SK-N-SH (cell line): ENCODE measurements at regions not wholly inside any gene's neighbourhood (a gene's known extent, or its start where the extent isn't known, plus 50 kb on each side); places are given as distances from the start of the nearest gene placed in this dataset.

ENCODE experiments used
- CTCF ChIA-PET: fragments of 300-600, 350-600 bp; formaldehyde crosslinking; extraction: SDS; loops from one replicate; lab custom pipeline; 2021; lab: Yijun Ruan, JAX
- POLR2A ChIA-PET: fragments of 350-600 bp; sonication (Branson Sonifier 250); formaldehyde crosslinking; extraction: SDS; loops from one replicate; lab custom pipeline; 2020; ENCODE audit warnings: antibody characterized with exemption, inconsistent platforms; lab: Yijun Ruan, JAX
- DNase-seq: peaks from one replicate; pipeline ENCODE4 v3.0.0; 2012
- H2AFZ ChIP-seq: fragments of 200-600 bp; sonication (generic); 2 replicates; pipeline ENCODE4 v1.8.1; 2016; ENCODE audit warnings: antibody characterized with exemption, mild to moderate bottlenecking, low read depth
- H3F3A ChIP-seq: fragments of 200-600 bp; sonication (generic); replicated peaks from 2 replicates; pipeline ENCODE3; 2016; ENCODE audit warnings: antibody characterized with exemption, mild to moderate bottlenecking; ENCODE audit not compliant: insufficient read depth
- H3K27ac ChIP-seq, 2 experiments: fragments of 200-500 bp in 1 of 2; fragments of 200-600 bp in 1 of 2; sonication (Bioruptor generic) in 1 of 2; sonication (generic), shearing (Covaris generic) in 1 of 2; 2 replicates each; pipeline versions ENCODE4 v1.5.1 to v1.6.1; 2014 to 2016; ENCODE audit warnings: low read depth in 2 of 2, inconsistent platforms in 1 of 2, low read length in 1 of 2, mild to moderate bottlenecking in 1 of 2, mixed read lengths in 1 of 2
- H3K27me3 ChIP-seq: fragments of 200-600 bp; sonication (generic), shearing (Covaris generic); 2 replicates; pipeline ENCODE4 v1.6.1; 2016; ENCODE audit warnings: mixed run types; ENCODE audit not compliant: insufficient read depth
- H3K36me3 ChIP-seq, 2 experiments: fragments of 200-500 bp in 1 of 2; fragments of 200-600 bp in 1 of 2; sonication (Bioruptor generic) in 1 of 2; sonication (generic) in 1 of 2; replicated peaks in 1 of 2; 2 replicates each; pipeline versions ENCODE3 to v1.5.1; 2014 to 2016; ENCODE audit warnings: low read length in 1 of 2, mild to moderate bottlenecking in 1 of 2; ENCODE audit not compliant: insufficient read depth in 2 of 2, control insufficient read depth in 1 of 2
- H3K4me1 ChIP-seq, 2 experiments: fragments of 200-500 bp in 1 of 2; fragments of 200-600 bp in 1 of 2; sonication (Bioruptor generic) in 1 of 2; sonication (generic), shearing (Covaris generic) in 1 of 2; 2 replicates each; pipeline versions ENCODE4 v1.5.1 to v1.6.1; 2014 to 2016; ENCODE audit warnings: low read depth in 1 of 2, low read length in 1 of 2, mixed run types in 1 of 2; ENCODE audit not compliant: insufficient read depth in 2 of 2, control insufficient read depth in 1 of 2
- H3K4me2 ChIP-seq: fragments of 200-600 bp; sonication (generic), shearing (Covaris generic); 2 replicates; pipeline ENCODE4 v1.6.1; 2017; ENCODE audit warnings: mixed run types
- H3K4me3 ChIP-seq, 2 experiments: fragments of 200-500 bp in 1 of 2; fragments of 200-600 bp in 1 of 2; sonication (Bioruptor generic) in 1 of 2; sonication (generic), shearing (Covaris generic) in 1 of 2; 2 replicates each; pipeline versions ENCODE4 v1.5.1 to v1.8.1; 2014 to 2016; ENCODE audit warnings: low read depth in 2 of 2, inconsistent platforms in 1 of 2, low read length in 1 of 2, mild to moderate bottlenecking in 1 of 2, mixed read lengths in 1 of 2, moderate library complexity in 1 of 2
- H3K79me2 ChIP-seq: fragments of 200-600 bp; sonication (generic); 2 replicates; pipeline ENCODE4 v1.8.1; 2017; ENCODE audit warnings: mild to moderate bottlenecking; ENCODE audit not compliant: insufficient read depth
- H3K9ac ChIP-seq: fragments of 200-600 bp; sonication (generic); 2 replicates; pipeline ENCODE4 v1.6.1; 2017; ENCODE audit warnings: mixed run types
- H3K9me2 ChIP-seq: fragments of 200-600 bp; sonication (generic); 2 replicates; pipeline ENCODE4 v1.6.1; 2017; ENCODE audit warnings: mixed run types
- H3K9me3 ChIP-seq: fragments of 200-600 bp; sonication (generic); 2 replicates; pipeline ENCODE4 v1.6.1; 2017; ENCODE audit warnings: mixed run types, mild to moderate bottlenecking, moderate library complexity
- H4K20me1 ChIP-seq: fragments of 200-600 bp; sonication (generic); 2 replicates; pipeline ENCODE4 v1.6.1; 2017; ENCODE audit warnings: mild to moderate bottlenecking, mixed run types; ENCODE audit not compliant: insufficient read depth
- CTCF ChIP-seq: fragments of 200-600 bp; sonication (generic); IDR thresholded peaks from 2 replicates; pipeline ENCODE4 v1.6.1; 2017; ENCODE audit warnings: antibody characterized with exemption, mild to moderate bottlenecking, moderate library complexity
- ELF1 ChIP-seq: IDR thresholded peaks from 2 replicates; pipeline ENCODE4 v1.4.0; 2012
- EP300 ChIP-seq, 2 experiments: IDR thresholded peaks; 2 replicates each; pipeline versions ENCODE4 v1.4.0 to v1.6.1; 2012; ENCODE audit warnings: borderline replicate concordance in 1 of 2, low read depth in 1 of 2, low read length in 1 of 2
- FOXJ3 ChIP-seq: sonication (generic); formaldehyde crosslinking; IDR thresholded peaks from 2 replicates; pipeline ENCODE4 v1.5.1; 2020; ENCODE audit warnings: mild to moderate bottlenecking, missing genetic modification reagents
- FOXM1 ChIP-seq: IDR thresholded peaks from 2 replicates; pipeline ENCODE4 v1.4.0; 2012; ENCODE audit warnings: low read depth, mild to moderate bottlenecking
- JUND ChIP-seq: IDR thresholded peaks from 2 replicates; pipeline ENCODE4 v1.4.0; 2012
- MAX ChIP-seq: IDR thresholded peaks from 2 replicates; pipeline ENCODE4 v1.4.0; 2012; ENCODE audit warnings: low read depth
- MEF2A ChIP-seq: IDR thresholded peaks from 2 replicates; pipeline ENCODE4 v1.4.0; 2012; ENCODE audit warnings: low read depth, borderline replicate concordance
- MXI1 ChIP-seq: IDR thresholded peaks from 2 replicates; pipeline ENCODE4 v1.6.1; 2012; ENCODE audit warnings: mild to moderate bottlenecking, low read depth, low read length, improper control_type of control experiment
- NRF1 ChIP-seq: IDR thresholded peaks from 2 replicates; pipeline ENCODE4 v1.6.1; 2012; ENCODE audit warnings: low read depth, mild to moderate bottlenecking, low read length
- REST ChIP-seq: IDR thresholded peaks from 2 replicates; pipeline ENCODE4 v1.6.1; 2012; ENCODE audit warnings: mild to moderate bottlenecking, low read depth, low read length, moderate library complexity
- RXRA ChIP-seq: IDR thresholded peaks from 2 replicates; pipeline ENCODE4 v1.4.0; 2012; ENCODE audit warnings: low read depth, mild to moderate bottlenecking, borderline replicate concordance
- SIN3A ChIP-seq: IDR thresholded peaks from 2 replicates; pipeline ENCODE4 v1.6.1; 2012; ENCODE audit warnings: low read depth, mild to moderate bottlenecking, low read length, moderate library complexity, borderline replicate concordance
- SMC3 ChIP-seq: IDR thresholded peaks from 2 replicates; pipeline ENCODE4 v1.6.1; 2012; ENCODE audit warnings: low read depth, low read length, improper control_type of control experiment
- USF1 ChIP-seq: IDR thresholded peaks from 2 replicates; pipeline ENCODE4 v1.4.0; 2012; ENCODE audit warnings: low read depth, borderline replicate concordance
- YY1 ChIP-seq: IDR thresholded peaks from 2 replicates; pipeline ENCODE4 v1.4.0; 2012; ENCODE audit warnings: low read depth, mild to moderate bottlenecking
- ZBTB33 ChIP-seq: IDR thresholded peaks from 2 replicates; pipeline ENCODE4 v1.4.0; 2012; ENCODE audit warnings: low read depth, borderline replicate concordance
- WGBS: methylation state at CpG from one replicate; pipeline ENCODE4 v1.1.6; 2017; ENCODE audit warnings: low lambda C conversion rate; 5-methylcytosine and 5-hydroxymethylcytosine counted together

- H2AFZ ChIP-seq: no peak overlapping the region
- peaks cover 0 to 2% of the 10 kb centered on the region in 2 experiments; a peak in 2 of 4 replicates for H3K4me1 ChIP-seq
- no peak for DNase-seq
- H3K27ac ChIP-seq: no peak overlapping the region
- ChIA-PET CTCF (interaction anchor here (0.8 to 1.3 kb wide), 3 partner anchors 8 to 16 kb away, joined by 3 read pairs; no protein-coding TSS in a partner anchor), POLR2A (no interaction called here)
- no peaks in the 10 kb centered on the region for H3K36me3 ChIP-seq
- no peak overlapping the region for H3K4me3 ChIP-seq
- no peaks in the 10 kb centered on the region for H3K9me2 ChIP-seq
- no peaks in the 10 kb centered on the region for H4K20me1 ChIP-seq
- no peaks in the 10 kb centered on the region for H3F3A ChIP-seq
- no peaks in the 10 kb centered on the region; the same call in 1 of the 2 replicates for H3K27me3 ChIP-seq
- WGBS: 0% methylated on average over 1 of the region's 1 CpG
- TF ChIP-seq ZBTB33 (no peak), MAX (no peak), USF1 (no peak), NRF1 (no peak), SMC3 (no peak), YY1 (no peak), MEF2A (no peak), JUND (no peak), SIN3A (no peak), FOXM1 (no peak), ELF1 (no peak), REST (no peak), FOXJ3 (CRISPR knock-in tag) (no peak), RXRA (no peak), MXI1 (no peak), EP300 (IDR thresholded peaks at IDR 0.05; ENCODE audit: borderline replicate concordance in 1 of 2, low read depth in 1 of 2, low read length in 1 of 2) (no peak), CTCF (no peak)
- no peaks in the 10 kb centered on the region for H3K9me3 ChIP-seq
- H3K4me2 ChIP-seq: no peak overlapping the region
- no peaks in the 10 kb centered on the region for H3K79me2 ChIP-seq
- no peak overlapping the region for H3K9ac ChIP-seq
These were observed 90.9 kb upstream of the PKP2 start for GRCh38 chr12:32987512-32987911.
